IPS-18a (cell line): ENCODE measurements at regions not wholly inside any gene's neighbourhood (a gene's known extent, or its start where the extent isn't known, plus 50 kb on each side); places are given as distances from the start of the nearest gene placed in this dataset.

ENCODE experiments used
- H3K27ac ChIP-seq: one replicate; pipeline ENCODE4 v1.5.1; 2013; ENCODE audit warnings: low read length
- H3K27me3 ChIP-seq: one replicate; pipeline ENCODE4 v1.6.1; 2013; ENCODE audit warnings: mild to moderate bottlenecking, low read length; ENCODE audit not compliant: control insufficient read depth, insufficient read depth
- H3K36me3 ChIP-seq: one replicate; pipeline ENCODE4 v1.6.1; 2013; ENCODE audit warnings: low read depth, low read length; ENCODE audit not compliant: control insufficient read depth
- H3K4me1 ChIP-seq: one replicate; pipeline ENCODE4 v1.6.1; 2013; ENCODE audit warnings: low read depth, low read length; ENCODE audit not compliant: control insufficient read depth
- H3K4me3 ChIP-seq: one replicate; pipeline ENCODE4 v1.5.1; 2013; ENCODE audit warnings: low read length
- H3K9ac ChIP-seq: one replicate; pipeline ENCODE4 v1.6.1; 2013; ENCODE audit warnings: mild to moderate bottlenecking, low read length, moderate library complexity
- H3K9me3 ChIP-seq: one replicate; pipeline ENCODE4 v1.6.1; 2013; ENCODE audit warnings: low read depth, low read length; ENCODE audit not compliant: control insufficient read depth

GRCh38 chr1:75010547-75010946 lies 123.6 kb upstream of the LHX8 start:
- H3K4me3 ChIP-seq, result no peak overlapping the region
- H3K9ac ChIP-seq, result no peak overlapping the region
- no peaks in the 10 kb centered on the region for H3K36me3 ChIP-seq
- H3K27ac ChIP-seq, result no peak overlapping the region
- H3K27me3 ChIP-seq, result no peaks in the 10 kb centered on the region
- H3K9me3 ChIP-seq, result no peaks in the 10 kb centered on the region
- no peaks in the 10 kb centered on the region for H3K4me1 ChIP-seq

GRCh38 chr1:75014250-75014649 lies 119.9 kb upstream of the LHX8 start:
- H3K27ac ChIP-seq, result no peak overlapping the region
- H3K27me3 ChIP-seq, result no peaks in the 10 kb centered on the region
- H3K4me1 ChIP-seq, result no peaks in the 10 kb centered on the region
- H3K9me3 ChIP-seq, result no peaks in the 10 kb centered on the region
- H3K9ac ChIP-seq, result no peak overlapping the region
- no peak overlapping the region for H3K4me3 ChIP-seq
- H3K36me3 ChIP-seq, result no peaks in the 10 kb centered on the region

- Histone ChIP-seq H3K4me1 (no peaks in the 10 kb centered on the region), H3K4me3 (no peak overlapping the region), H3K9me3 (no peaks in the 10 kb centered on the region), H3K9ac (no peak overlapping the region), H3K27ac (no peak overlapping the region), H3K27me3 (no peaks in the 10 kb centered on the region), H3K36me3 (no peaks in the 10 kb centered on the region)
These were observed 111.2 kb upstream of the LHX8 start for GRCh38 chr1:75023005-75023404.

- peaks cover 7% of the 10 kb centered on the region for H3K9me3 ChIP-seq
- H3K27me3 ChIP-seq, result no peaks in the 10 kb centered on the region
- H3K36me3 ChIP-seq, result no peaks in the 10 kb centered on the region
- H3K27ac ChIP-seq, result no peak overlapping the region
- no peaks in the 10 kb centered on the region for H3K4me1 ChIP-seq
- no peak overlapping the region for H3K4me3 ChIP-seq
- H3K9ac ChIP-seq, result no peak overlapping the region
These were observed 99.8 kb upstream of the LHX8 start for GRCh38 chr1:75034376-75034775.

- Histone ChIP-seq H3K4me3 (no peak overlapping the region), H3K4me1 (no peaks in the 10 kb centered on the region), H3K27ac (no peak overlapping the region), H3K36me3 (no peaks in the 10 kb centered on the region), H3K9me3 (peaks cover 7% of the 10 kb centered on the region), H3K9ac (no peak overlapping the region), H3K27me3 (no peaks in the 10 kb centered on the region)
These were observed 98.7 kb upstream of the LHX8 start for GRCh38 chr1:75035536-75035935.

- no peaks in the 10 kb centered on the region for H3K27me3 ChIP-seq
- H3K36me3 ChIP-seq, result no peaks in the 10 kb centered on the region
- H3K4me1 ChIP-seq, result no peaks in the 10 kb centered on the region
- H3K4me3 ChIP-seq, result no peak overlapping the region
- no peak overlapping the region for H3K27ac ChIP-seq
- H3K9ac ChIP-seq, result no peak overlapping the region
- H3K9me3 ChIP-seq, result peaks cover 3% of the 10 kb centered on the region
These were observed 81.0 kb upstream of the LHX8 start for GRCh38 chr1:75053207-75053606.

- no peak overlapping the region for H3K9ac ChIP-seq
- peaks cover 3% of the 10 kb centered on the region for H3K9me3 ChIP-seq
- no peak overlapping the region for H3K27ac ChIP-seq
- no peaks in the 10 kb centered on the region for H3K4me1 ChIP-seq
- H3K4me3 ChIP-seq, result no peak overlapping the region
- H3K36me3 ChIP-seq, result no peaks in the 10 kb centered on the region
- H3K27me3 ChIP-seq, result no peaks in the 10 kb centered on the region
These were observed 75.8 kb upstream of the LHX8 start for GRCh38 chr1:75058424-75058823.

GRCh38 chr1:75062111-75062510 lies 72.1 kb upstream of the LHX8 start:
- no peak overlapping the region for H3K27ac ChIP-seq
- no peak overlapping the region for H3K4me3 ChIP-seq
- no peaks in the 10 kb centered on the region for H3K9me3 ChIP-seq
- H3K27me3 ChIP-seq, result no peaks in the 10 kb centered on the region
- no peak overlapping the region for H3K9ac ChIP-seq
- no peaks in the 10 kb centered on the region for H3K36me3 ChIP-seq
- H3K4me1 ChIP-seq, result no peaks in the 10 kb centered on the region

GRCh38 chr1:75067975-75068374 lies 66.2 kb upstream of the LHX8 start:
- H3K4me3 ChIP-seq, result no peak overlapping the region
- H3K27me3 ChIP-seq, result no peaks in the 10 kb centered on the region
- H3K9ac ChIP-seq, result no peak overlapping the region
- no peaks in the 10 kb centered on the region for H3K36me3 ChIP-seq
- H3K9me3 ChIP-seq, result no peaks in the 10 kb centered on the region
- H3K27ac ChIP-seq, result no peak overlapping the region
- no peaks in the 10 kb centered on the region for H3K4me1 ChIP-seq

GRCh38 chr1:75074831-75075395 lies 59.3 kb upstream of the LHX8 start:
- H3K9ac ChIP-seq, result peak overlapping the region; percentile 61

GRCh38 chr1:75079538-75080290 lies 54.5 kb upstream of the LHX8 start:
- Histone ChIP-seq H3K9me3 (no peaks in the 10 kb centered on the region), H3K27ac (no peak overlapping the region), H3K9ac (no peak overlapping the region), H3K4me1 (peaks cover 79% of the 10 kb centered on the region), H3K4me3 (no peak overlapping the region), H3K36me3 (no peaks in the 10 kb centered on the region), H3K27me3 (peaks cover 14% of the 10 kb centered on the region)

More at GRCh38 chr1:75074831-75075395, 59.3 kb upstream of the LHX8 start:
- peak overlapping the region; percentile 48 for H3K4me3 ChIP-seq
- H3K9me3 ChIP-seq, result no peaks in the 10 kb centered on the region
- H3K27me3 ChIP-seq, result peaks cover 7% of the 10 kb centered on the region
- H3K4me1 ChIP-seq, result peaks cover 65% of the 10 kb centered on the region
- peak overlapping the region; percentile 92 for H3K27ac ChIP-seq
- H3K36me3 ChIP-seq, result no peaks in the 10 kb centered on the region

GRCh38 chr1:75083223-75083622 lies 51.0 kb upstream of the LHX8 start:
- Histone ChIP-seq H3K27me3 (peaks cover 14% of the 10 kb centered on the region), H3K9me3 (no peaks in the 10 kb centered on the region), H3K4me3 (no peak overlapping the region), H3K27ac (no peak overlapping the region), H3K9ac (peak overlapping the region; percentile 28), H3K4me1 (peaks cover 48% of the 10 kb centered on the region), H3K36me3 (no peaks in the 10 kb centered on the region)
